ENCODE measurements at regions not wholly inside any gene's neighbourhood (a gene's known extent, or its start where the extent isn't known, plus 50 kb on each side); places are given as distances from the start of the nearest gene placed in this dataset.

- Histone ChIP-seq H3K36me3 (ENCODE audit: control insufficient read depth in 2 of 2, insufficient read depth in 2 of 2, low read length in 2 of 2) (no peaks in the 10 kb centered on the region), H3K4me1 (ENCODE audit: control insufficient read depth, insufficient read depth, low read length) (peaks cover 2% of the 10 kb centered on the region), H3K9ac (ENCODE audit: low read length in 2 of 2) (no peak overlapping the region), H3K4me3 (ENCODE audit: low read length in 2 of 2) (no peak overlapping the region), H3K27ac (ENCODE audit: low read length) (no peak overlapping the region), H3K27me3 (ENCODE audit: control insufficient read depth in 1 of 2, insufficient read depth in 2 of 2, low read length in 2 of 2) (no peaks in the 10 kb centered on the region), H3K9me3 (ENCODE audit: control insufficient read depth in 2 of 2, low read length in 2 of 2) (no peaks in the 10 kb centered on the region)
These were observed 67.6 kb upstream of the CTSC start for GRCh38 chr11:88404932-88405710.

DNA sequence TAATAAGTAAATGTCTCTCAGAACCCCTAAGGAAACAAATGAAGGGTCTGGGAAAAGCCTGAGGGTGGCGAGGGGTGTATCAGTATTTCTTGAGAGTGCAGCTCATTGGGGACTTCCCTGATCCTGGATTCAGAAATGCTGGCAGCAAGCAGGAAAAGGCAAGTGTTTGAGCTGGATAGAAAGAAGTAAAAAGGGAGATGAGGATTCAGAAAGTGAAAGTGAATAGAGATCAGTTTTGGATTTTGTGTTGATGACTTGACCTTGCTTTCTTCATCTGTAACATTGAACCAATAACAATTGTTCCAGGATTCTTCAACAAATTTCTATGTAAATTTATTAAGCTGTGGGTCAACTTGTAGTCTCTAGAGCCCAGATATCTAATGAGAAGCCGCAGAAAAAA is 66.9 kb upstream of the CTSC start:
- no peak overlapping the region for H3K4me3 ChIP-seq (ENCODE audit: low read length in 2 of 2)
- H3K27ac ChIP-seq (ENCODE audit: low read length) = no peak overlapping the region
- peaks cover 2% of the 10 kb centered on the region for H3K4me1 ChIP-seq (ENCODE audit: control insufficient read depth, insufficient read depth, low read length)
- no peak overlapping the region for H3K9ac ChIP-seq (ENCODE audit: low read length in 2 of 2)
- no peaks in the 10 kb centered on the region for H3K9me3 ChIP-seq (ENCODE audit: control insufficient read depth in 2 of 2, low read length in 2 of 2)
- H3K27me3 ChIP-seq (ENCODE audit: control insufficient read depth in 1 of 2, insufficient read depth in 2 of 2, low read length in 2 of 2) = no peaks in the 10 kb centered on the region
- H3K36me3 ChIP-seq (ENCODE audit: control insufficient read depth in 2 of 2, insufficient read depth in 2 of 2, low read length in 2 of 2) = no peaks in the 10 kb centered on the region

- no peak overlapping the region for H3K4me3 ChIP-seq (ENCODE audit: low read length in 2 of 2)
- H3K27me3 ChIP-seq (ENCODE audit: control insufficient read depth in 1 of 2, insufficient read depth in 2 of 2, low read length in 2 of 2) = no peaks in the 10 kb centered on the region
- H3K9ac ChIP-seq (ENCODE audit: low read length in 2 of 2) = no peak overlapping the region
- no peak overlapping the region for H3K27ac ChIP-seq (ENCODE audit: low read length)
- no peaks in the 10 kb centered on the region for H3K36me3 ChIP-seq (ENCODE audit: control insufficient read depth in 2 of 2, insufficient read depth in 2 of 2, low read length in 2 of 2)
- no peaks in the 10 kb centered on the region for H3K9me3 ChIP-seq (ENCODE audit: control insufficient read depth in 2 of 2, low read length in 2 of 2)
- H3K4me1 ChIP-seq (ENCODE audit: control insufficient read depth, insufficient read depth, low read length) = peaks cover 2% of the 10 kb centered on the region
These were observed 65.2 kb upstream of the CTSC start for GRCh38 chr11:88402784-88403183.

- Histone ChIP-seq H3K9ac (ENCODE audit: low read length in 2 of 2) (no peak overlapping the region), H3K4me3 (ENCODE audit: low read length in 2 of 2) (no peak overlapping the region), H3K27me3 (ENCODE audit: control insufficient read depth in 1 of 2, insufficient read depth in 2 of 2, low read length in 2 of 2) (no peaks in the 10 kb centered on the region), H3K9me3 (ENCODE audit: control insufficient read depth in 2 of 2, low read length in 2 of 2) (no peaks in the 10 kb centered on the region), H3K27ac (ENCODE audit: low read length) (no peak overlapping the region), H3K36me3 (ENCODE audit: control insufficient read depth in 2 of 2, insufficient read depth in 2 of 2, low read length in 2 of 2) (no peaks in the 10 kb centered on the region), H3K4me1 (ENCODE audit: control insufficient read depth, insufficient read depth, low read length) (peaks cover 2% of the 10 kb centered on the region)
These were observed 64.7 kb upstream of the CTSC start for GRCh38 chr11:88402192-88402715.

DNA sequence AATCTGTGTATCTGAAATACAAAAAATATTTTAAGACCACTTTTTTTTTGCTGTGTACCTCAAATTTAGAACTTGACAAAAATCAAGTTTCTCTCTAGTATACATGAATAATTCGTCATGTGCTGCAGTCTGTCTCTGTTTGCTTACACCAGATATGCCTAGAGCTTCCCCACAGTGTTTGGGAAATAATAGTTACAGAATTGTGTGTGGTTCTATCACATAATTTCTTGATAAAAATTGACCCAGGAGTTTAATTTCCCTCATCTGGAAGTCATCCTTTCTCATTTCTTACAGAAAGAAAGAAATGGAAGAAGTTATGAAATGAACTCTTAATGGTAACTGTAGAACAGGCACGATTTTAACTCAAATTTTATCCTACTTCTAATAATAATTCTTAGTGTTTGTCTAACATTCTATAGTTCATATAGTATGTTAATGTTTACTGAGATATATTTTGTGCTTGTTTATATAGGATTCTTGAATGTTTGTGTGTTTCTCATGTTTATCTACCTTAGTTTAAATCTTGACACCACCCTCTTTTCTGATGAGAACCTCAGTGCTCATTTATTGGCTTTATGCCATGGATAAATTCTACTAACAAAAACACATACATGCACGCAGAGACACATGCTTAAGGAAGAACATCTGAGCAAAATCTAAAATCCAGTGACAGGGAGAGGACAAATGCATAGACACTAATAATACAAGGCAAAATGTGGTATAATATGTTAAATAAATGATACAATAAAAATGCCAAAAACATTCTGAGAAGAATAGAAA is 61.4 kb upstream of the CTSC start:
- H3K36me3 ChIP-seq (ENCODE audit: control insufficient read depth in 2 of 2, insufficient read depth in 2 of 2, low read length in 2 of 2) = no peaks in the 10 kb centered on the region
- no peaks in the 10 kb centered on the region for H3K27me3 ChIP-seq (ENCODE audit: control insufficient read depth in 1 of 2, insufficient read depth in 2 of 2, low read length in 2 of 2)
- no peak overlapping the region for H3K9ac ChIP-seq (ENCODE audit: low read length in 2 of 2)
- H3K27ac ChIP-seq (ENCODE audit: low read length) = no peak overlapping the region
- no peaks in the 10 kb centered on the region for H3K9me3 ChIP-seq (ENCODE audit: control insufficient read depth in 2 of 2, low read length in 2 of 2)
- no peak overlapping the region for H3K4me3 ChIP-seq (ENCODE audit: low read length in 2 of 2)
- H3K4me1 ChIP-seq (ENCODE audit: control insufficient read depth, insufficient read depth, low read length) = peaks cover 2% of the 10 kb centered on the region

DNA sequence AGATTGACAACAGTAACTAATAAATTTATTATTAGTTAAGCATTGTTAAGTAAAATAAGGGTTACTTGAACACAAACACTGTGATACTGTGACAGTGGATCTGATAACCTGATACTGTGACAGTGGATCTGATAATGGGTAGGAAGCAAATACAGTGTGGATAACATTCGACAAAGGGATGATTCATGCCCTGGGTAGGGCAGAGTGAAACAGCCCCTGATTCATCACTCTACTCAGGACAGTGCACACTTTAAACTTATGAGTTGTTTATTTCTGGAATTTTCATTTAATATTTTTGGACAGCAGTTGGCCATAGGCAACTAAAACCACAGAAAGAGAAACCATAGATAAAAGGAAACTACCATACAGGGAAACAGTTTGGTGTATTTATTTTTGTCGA is 60.8 kb upstream of the CTSC start:
- Histone ChIP-seq H3K9me3 (ENCODE audit: control insufficient read depth in 2 of 2, low read length in 2 of 2) (no peaks in the 10 kb centered on the region), H3K36me3 (ENCODE audit: control insufficient read depth in 2 of 2, insufficient read depth in 2 of 2, low read length in 2 of 2) (no peaks in the 10 kb centered on the region), H3K27me3 (ENCODE audit: control insufficient read depth in 1 of 2, insufficient read depth in 2 of 2, low read length in 2 of 2) (no peaks in the 10 kb centered on the region), H3K27ac (ENCODE audit: low read length) (no peak overlapping the region), H3K9ac (ENCODE audit: low read length in 2 of 2) (no peak overlapping the region), H3K4me3 (ENCODE audit: low read length in 2 of 2) (no peak overlapping the region), H3K4me1 (ENCODE audit: control insufficient read depth, insufficient read depth, low read length) (peaks cover 2% of the 10 kb centered on the region)

GRCh38 chr11:88390254-88390653 is 52.7 kb upstream of the CTSC start:
- Histone ChIP-seq H3K9ac (ENCODE audit: low read length in 2 of 2) (no peak overlapping the region), H3K27ac (ENCODE audit: low read length) (no peak overlapping the region)

GRCh38 chr11:88387957-88388356 is 50.4 kb upstream of the CTSC start:
- H3K4me1 ChIP-seq (ENCODE audit: control insufficient read depth, insufficient read depth, low read length) = no peaks in the 10 kb centered on the region
- no peak overlapping the region for H3K4me3 ChIP-seq (ENCODE audit: low read length in 2 of 2)
- H3K9me3 ChIP-seq (ENCODE audit: control insufficient read depth in 2 of 2, low read length in 2 of 2) = no peaks in the 10 kb centered on the region
- H3K27me3 ChIP-seq (ENCODE audit: control insufficient read depth in 1 of 2, insufficient read depth in 2 of 2, low read length in 2 of 2) = no peaks in the 10 kb centered on the region
- H3K27ac ChIP-seq (ENCODE audit: low read length) = no peak overlapping the region
- no peak overlapping the region for H3K9ac ChIP-seq (ENCODE audit: low read length in 2 of 2)
- no peaks in the 10 kb centered on the region for H3K36me3 ChIP-seq (ENCODE audit: control insufficient read depth in 2 of 2, insufficient read depth in 2 of 2, low read length in 2 of 2)

More at GRCh38 chr11:88390254-88390653, 52.7 kb upstream of the CTSC start:
- Histone ChIP-seq H3K36me3 (ENCODE audit: control insufficient read depth in 2 of 2, insufficient read depth in 2 of 2, low read length in 2 of 2) (no peaks in the 10 kb centered on the region), H3K27me3 (ENCODE audit: control insufficient read depth in 1 of 2, insufficient read depth in 2 of 2, low read length in 2 of 2) (no peaks in the 10 kb centered on the region), H3K9me3 (ENCODE audit: control insufficient read depth in 2 of 2, low read length in 2 of 2) (no peaks in the 10 kb centered on the region), H3K4me3 (ENCODE audit: low read length in 2 of 2) (no peak overlapping the region), H3K4me1 (ENCODE audit: control insufficient read depth, insufficient read depth, low read length) (no peaks in the 10 kb centered on the region)

All from stomach smooth muscle (tissue), 2 donors.